Liver (tissue), 8 donors: ENCODE measurements at regions not wholly inside any gene's neighbourhood (a gene's known extent, or its start where the extent isn't known, plus 50 kb on each side); places are given as distances from the start of the nearest gene placed in this dataset.

ENCODE experiments used
- DNase-seq: peaks from one replicate; pipeline ENCODE4 v3.0.0-alpha.2; 2017; ENCODE audit warnings: low spot score
- H3K27ac ChIP-seq, 2 donors: one replicate each; pipeline ENCODE4 v1.7.0; 2013; ENCODE audit warnings: inconsistent platforms in 2 of 2, low read length in 2 of 2, control low read depth in 1 of 2, low read depth in 1 of 2, mild to moderate bottlenecking in 1 of 2
- H3K27me3 ChIP-seq, 4 donors: one replicate each; pipeline versions ENCODE4 v1.6.1 to v1.7.0; 2013; ENCODE audit warnings: low read length in 3 of 4, inconsistent platforms in 1 of 4, mild to moderate bottlenecking in 1 of 4, moderate library complexity in 1 of 4; ENCODE audit not compliant: control insufficient read depth in 4 of 4, insufficient read depth in 4 of 4
- H3K36me3 ChIP-seq, 4 donors: one replicate each; pipeline versions ENCODE4 v1.6.1 to v1.7.0; 2013; ENCODE audit warnings: low read length in 3 of 4, mild to moderate bottlenecking in 3 of 4, low read depth in 1 of 4, moderate library complexity in 1 of 4; ENCODE audit not compliant: control insufficient read depth in 4 of 4, insufficient read depth in 3 of 4
- H3K4me1 ChIP-seq, 4 donors: one replicate each; pipeline versions ENCODE4 v1.6.1 to v1.7.0; 2013; ENCODE audit warnings: low read length in 3 of 4, mild to moderate bottlenecking in 3 of 4, moderate library complexity in 1 of 4; ENCODE audit not compliant: control insufficient read depth in 4 of 4, insufficient read depth in 4 of 4
- H3K4me3 ChIP-seq, 3 donors: one replicate each; pipeline versions ENCODE4 v1.6.1 to v1.7.0; 2013; ENCODE audit warnings: low read length in 3 of 3, control low read depth in 1 of 3, low read depth in 1 of 3, mild to moderate bottlenecking in 1 of 3
- H3K9ac ChIP-seq, 2 donors: one replicate each; pipeline ENCODE4 v1.7.0; 2013; ENCODE audit warnings: low read length in 2 of 2, mild to moderate bottlenecking in 2 of 2, moderate library complexity in 2 of 2, control low read depth in 1 of 2, low read depth in 1 of 2
- H3K9me3 ChIP-seq, 4 donors: one replicate each; pipeline versions ENCODE4 v1.6.1 to v1.7.0; 2013; ENCODE audit warnings: low read length in 3 of 4; ENCODE audit not compliant: control insufficient read depth in 4 of 4
- ATF3 ChIP-seq: IDR thresholded peaks from 2 replicates; pipeline ENCODE4 v1.6.1; 2016; ENCODE audit warnings: antibody characterized with exemption
- CTCF ChIP-seq: fragments of 150-350 bp; IDR thresholded peaks from 2 replicates; pipeline ENCODE4 v1.5.1; 2017; ENCODE audit warnings: improper control_type of control experiment, low read depth, low read length; ENCODE audit not compliant: missing input control
- EGR1 ChIP-seq, 2 donors: IDR thresholded peaks; 2 replicates each; pipeline ENCODE4 v1.6.1; 2016 to 2018; ENCODE audit warnings: antibody characterized with exemption in 2 of 2, low read depth in 2 of 2
- FOXA1 ChIP-seq: IDR thresholded peaks from 2 replicates; pipeline ENCODE4 v1.6.1; 2016; ENCODE audit warnings: antibody characterized with exemption
- FOXA2 ChIP-seq: IDR thresholded peaks from 2 replicates; pipeline ENCODE4 v1.6.1; 2016; ENCODE audit warnings: antibody characterized with exemption
- GABPA ChIP-seq, 2 donors: IDR thresholded peaks in 1 of 2; conservative IDR thresholded peaks in 1 of 2; 2 replicates each; pipeline ENCODE4 v1.6.1; 2016; ENCODE audit warnings: antibody characterized with exemption in 2 of 2, mild to moderate bottlenecking in 1 of 2, moderate library complexity in 1 of 2
- HNF4A ChIP-seq, 2 donors: conservative IDR thresholded peaks; 2 replicates each; pipeline ENCODE4 v1.6.1; 2016; ENCODE audit warnings: antibody characterized with exemption in 2 of 2, mild to moderate bottlenecking in 2 of 2
- HNF4G ChIP-seq: IDR thresholded peaks from 2 replicates; pipeline ENCODE4 v1.6.1; 2016; ENCODE audit warnings: antibody characterized with exemption
- JUND ChIP-seq, 2 donors: IDR thresholded peaks; 2 replicates each; pipeline ENCODE4 v1.6.1; 2016; ENCODE audit warnings: antibody characterized with exemption in 2 of 2
- MAX ChIP-seq: IDR thresholded peaks from 2 replicates; pipeline ENCODE4 v1.6.1; 2016; ENCODE audit warnings: antibody characterized with exemption
- NR2F2 ChIP-seq: IDR thresholded peaks from 2 replicates; pipeline ENCODE4 v1.6.1; 2016; ENCODE audit warnings: antibody characterized with exemption
- RAD21 ChIP-seq, 2 donors: IDR thresholded peaks; 2 replicates each; pipeline ENCODE4 v1.6.1; 2016; ENCODE audit warnings: antibody characterized with exemption in 2 of 2, mild to moderate bottlenecking in 2 of 2
- RXRA ChIP-seq, 2 donors: IDR thresholded peaks; 2 replicates each; pipeline ENCODE4 v1.6.1; 2017 to 2018; ENCODE audit warnings: antibody characterized with exemption in 2 of 2, mild to moderate bottlenecking in 1 of 2
- SP1 ChIP-seq: IDR thresholded peaks from 2 replicates; pipeline ENCODE4 v1.6.1; 2018; ENCODE audit warnings: antibody characterized with exemption, mild to moderate bottlenecking
- YY1 ChIP-seq: IDR thresholded peaks from 2 replicates; pipeline ENCODE4 v1.6.1; 2016; ENCODE audit warnings: antibody characterized with exemption, mild to moderate bottlenecking
- WGBS: extraction: QIAGEN DNeasy Blood & Tissue Kit; methylation state at CpG from one replicate; pipeline ENCODE4 v1.1.7; 2013; 5-methylcytosine and 5-hydroxymethylcytosine counted together
- TF ChIP-seq, protein P1 (sequence below): IDR thresholded peaks from 2 replicates; pipeline ENCODE4 v1.6.1; 2016; ENCODE audit warnings: antibody characterized with exemption
- TF ChIP-seq, protein P2 (sequence below): IDR thresholded peaks from 2 replicates; pipeline ENCODE4 v1.6.1; 2016; ENCODE audit warnings: antibody characterized with exemption, mild to moderate bottlenecking
- donor health status: healthy.
- donor health status: healthy.
- donor health status: healthy.
- donor health status: healthy.
- donor health status: healthy.

DNA sequence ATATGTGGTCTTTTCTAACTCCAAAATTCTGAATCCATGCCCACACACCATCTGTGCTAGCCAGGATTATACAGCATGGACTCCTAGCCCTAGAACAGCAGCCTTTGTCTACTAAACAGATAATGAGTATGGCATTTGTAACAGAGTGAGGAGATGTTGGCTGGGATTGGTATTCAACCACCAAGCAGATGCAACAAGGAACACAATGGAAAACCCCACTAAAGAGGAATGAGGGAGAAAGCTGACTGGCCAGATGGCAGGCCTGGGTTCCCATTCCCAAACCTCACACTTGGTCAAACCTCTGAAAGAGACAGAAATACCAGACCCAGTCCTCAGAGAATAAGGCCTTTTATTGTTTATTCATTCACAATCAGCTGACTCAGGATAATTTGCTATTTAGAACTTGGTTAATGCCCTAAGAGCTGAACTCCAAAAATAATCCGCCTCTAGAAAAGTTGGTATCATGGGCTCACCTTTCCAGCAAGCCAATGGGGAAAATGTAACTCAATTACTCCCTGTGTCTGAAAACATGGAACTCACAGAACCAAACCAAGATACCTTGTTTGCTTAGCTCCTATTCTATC lies 145.6 kb downstream of the LRRC3B start:
- Histone ChIP-seq H3K4me3 (no peak overlapping the region), H3K27ac (no peak overlapping the region), H3K9ac (no peak overlapping the region), H3K27me3 (peaks cover 0 to 2% (median 0%) of the 10 kb centered on the region in 4 donors), H3K9me3 (no peaks in the 10 kb centered on the region), H3K4me1 (no peaks in the 10 kb centered on the region), H3K36me3 (no peaks in the 10 kb centered on the region)
- 91% methylated on average over 1 of the region's 1 CpG for WGBS
- TF ChIP-seq EGR1 (IDR thresholded peaks at IDR 0.05; ENCODE audit: low read depth in 2 of 2) (no peak), FOXA1 (no peak), SP1 (no peak)
- no peak for DNase-seq

DNA sequence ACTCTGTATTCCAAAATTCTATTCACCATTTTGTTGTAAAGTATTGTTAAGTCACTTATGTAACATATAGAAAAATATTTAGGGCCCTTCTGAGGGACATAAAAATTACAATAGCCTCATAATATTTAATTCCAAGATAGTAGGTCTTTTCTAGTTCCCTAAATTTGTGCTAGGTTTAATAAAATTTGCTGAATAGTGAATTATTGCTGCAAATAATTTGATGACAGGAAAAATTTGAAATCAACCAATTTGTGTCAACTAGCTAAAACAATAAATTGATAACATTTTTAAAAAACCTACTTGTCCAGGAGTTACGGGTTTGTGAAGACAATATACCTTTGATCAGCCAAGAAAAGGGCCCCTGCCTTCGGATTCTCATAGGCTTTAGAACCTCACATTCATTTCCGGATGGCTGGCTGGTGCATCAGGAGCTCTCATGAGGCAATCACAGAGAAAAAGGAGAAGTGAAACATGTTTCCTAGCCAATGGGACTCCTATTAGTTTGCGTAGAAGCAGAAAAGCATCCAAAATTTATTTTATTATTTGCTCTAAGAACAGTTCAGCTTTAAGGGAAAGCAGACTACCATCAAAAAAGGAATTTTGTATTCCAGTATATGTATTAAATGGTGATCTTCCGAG lies 177.2 kb downstream of the LRRC3B start:
- TF ChIP-seq FOXA1 (no peak), RAD21 (IDR thresholded peaks at IDR 0.05) (no peak), EGR1 (IDR thresholded peaks at IDR 0.05; ENCODE audit: low read depth in 2 of 2) (no peak), NR2F2 (no peak), MAX (no peak), HNF4G (no peak), YY1 (no peak), CTCF (no peak), HNF4A (conservative IDR thresholded peaks at IDR 0.05) (no peak), FOXA2 (no peak), ATF3 (no peak), RXRA (IDR thresholded peaks at IDR 0.05) (no peak), GABPA (IDR thresholded peaks at IDR 0.05 in 1 of 2, conservative IDR thresholded peaks at IDR 0.05 in 1 of 2) (no peak)
- Histone ChIP-seq H3K9me3 (no peaks in the 10 kb centered on the region), H3K27ac (no peak overlapping the region), H3K36me3 (no peaks in the 10 kb centered on the region), H3K9ac (no peak overlapping the region), H3K27me3 (peaks cover 0 to 5% (median 0%) of the 10 kb centered on the region in 4 donors), H3K4me1 (no peaks in the 10 kb centered on the region), H3K4me3 (no peak overlapping the region)
- 69% methylated on average over 5 of the region's 5 CpGs for WGBS
- DNase-seq, result no peak

GRCh38 chr3:26807272-26807671 lies 184.7 kb downstream of the LRRC3B start:
- no peak overlapping the region for H3K27ac ChIP-seq
- no peaks in the 10 kb centered on the region for H3K27me3 ChIP-seq

More at GRCh38 chr3:26807272-26807671, 184.7 kb downstream of the LRRC3B start:
- 41% methylated on average over 1 of the region's 1 CpG for WGBS
- Histone ChIP-seq H3K4me1 (no peaks in the 10 kb centered on the region), H3K4me3 (no peak overlapping the region), H3K36me3 (no peaks in the 10 kb centered on the region), H3K9ac (no peak overlapping the region), H3K9me3 (no peaks in the 10 kb centered on the region)
- TF ChIP-seq RAD21 (IDR thresholded peaks at IDR 0.05), result no peak
- no peak for TF ChIP-seq ATF3
- TF ChIP-seq RXRA (IDR thresholded peaks at IDR 0.05), result no peak
- TF ChIP-seq EGR1 (IDR thresholded peaks at IDR 0.05; ENCODE audit: low read depth in 2 of 2), result no peak
- TF ChIP-seq, protein P1, sequence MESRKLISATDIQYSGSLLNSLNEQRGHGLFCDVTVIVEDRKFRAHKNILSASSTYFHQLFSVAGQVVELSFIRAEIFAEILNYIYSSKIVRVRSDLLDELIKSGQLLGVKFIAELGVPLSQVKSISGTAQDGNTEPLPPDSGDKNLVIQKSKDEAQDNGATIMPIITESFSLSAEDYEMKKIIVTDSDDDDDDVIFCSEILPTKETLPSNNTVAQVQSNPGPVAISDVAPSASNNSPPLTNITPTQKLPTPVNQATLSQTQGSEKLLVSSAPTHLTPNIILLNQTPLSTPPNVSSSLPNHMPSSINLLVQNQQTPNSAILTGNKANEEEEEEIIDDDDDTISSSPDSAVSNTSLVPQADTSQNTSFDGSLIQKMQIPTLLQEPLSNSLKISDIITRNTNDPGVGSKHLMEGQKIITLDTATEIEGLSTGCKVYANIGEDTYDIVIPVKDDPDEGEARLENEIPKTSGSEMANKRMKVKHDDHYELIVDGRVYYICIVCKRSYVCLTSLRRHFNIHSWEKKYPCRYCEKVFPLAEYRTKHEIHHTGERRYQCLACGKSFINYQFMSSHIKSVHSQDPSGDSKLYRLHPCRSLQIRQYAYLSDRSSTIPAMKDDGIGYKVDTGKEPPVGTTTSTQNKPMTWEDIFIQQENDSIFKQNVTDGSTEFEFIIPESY, result no peak
- no peak for TF ChIP-seq FOXA2
- no peak for TF ChIP-seq SP1
- TF ChIP-seq YY1, result no peak
- no peak for TF ChIP-seq HNF4G
- TF ChIP-seq, protein P2, sequence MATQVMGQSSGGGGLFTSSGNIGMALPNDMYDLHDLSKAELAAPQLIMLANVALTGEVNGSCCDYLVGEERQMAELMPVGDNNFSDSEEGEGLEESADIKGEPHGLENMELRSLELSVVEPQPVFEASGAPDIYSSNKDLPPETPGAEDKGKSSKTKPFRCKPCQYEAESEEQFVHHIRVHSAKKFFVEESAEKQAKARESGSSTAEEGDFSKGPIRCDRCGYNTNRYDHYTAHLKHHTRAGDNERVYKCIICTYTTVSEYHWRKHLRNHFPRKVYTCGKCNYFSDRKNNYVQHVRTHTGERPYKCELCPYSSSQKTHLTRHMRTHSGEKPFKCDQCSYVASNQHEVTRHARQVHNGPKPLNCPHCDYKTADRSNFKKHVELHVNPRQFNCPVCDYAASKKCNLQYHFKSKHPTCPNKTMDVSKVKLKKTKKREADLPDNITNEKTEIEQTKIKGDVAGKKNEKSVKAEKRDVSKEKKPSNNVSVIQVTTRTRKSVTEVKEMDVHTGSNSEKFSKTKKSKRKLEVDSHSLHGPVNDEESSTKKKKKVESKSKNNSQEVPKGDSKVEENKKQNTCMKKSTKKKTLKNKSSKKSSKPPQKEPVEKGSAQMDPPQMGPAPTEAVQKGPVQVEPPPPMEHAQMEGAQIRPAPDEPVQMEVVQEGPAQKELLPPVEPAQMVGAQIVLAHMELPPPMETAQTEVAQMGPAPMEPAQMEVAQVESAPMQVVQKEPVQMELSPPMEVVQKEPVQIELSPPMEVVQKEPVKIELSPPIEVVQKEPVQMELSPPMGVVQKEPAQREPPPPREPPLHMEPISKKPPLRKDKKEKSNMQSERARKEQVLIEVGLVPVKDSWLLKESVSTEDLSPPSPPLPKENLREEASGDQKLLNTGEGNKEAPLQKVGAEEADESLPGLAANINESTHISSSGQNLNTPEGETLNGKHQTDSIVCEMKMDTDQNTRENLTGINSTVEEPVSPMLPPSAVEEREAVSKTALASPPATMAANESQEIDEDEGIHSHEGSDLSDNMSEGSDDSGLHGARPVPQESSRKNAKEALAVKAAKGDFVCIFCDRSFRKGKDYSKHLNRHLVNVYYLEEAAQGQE, result no peak
- TF ChIP-seq JUND (IDR thresholded peaks at IDR 0.05), result no peak
- no peak for TF ChIP-seq GABPA (IDR thresholded peaks at IDR 0.05 in 1 of 2, conservative IDR thresholded peaks at IDR 0.05 in 1 of 2)
- no peak for TF ChIP-seq NR2F2
- DNase-seq, result no peak
